ENCODE measurements at regions not wholly inside any gene's neighbourhood (a gene's known extent, or its start where the extent isn't known, plus 50 kb on each side); places are given as distances from the start of the nearest gene placed in this dataset.

GRCh38 chr12:105977236-105977635 is 161.5 kb downstream of the NUAK1 start:
- no peak overlapping the region for H3K9ac ChIP-seq (ENCODE audit: low read depth, low read length)
- H3K4me1 ChIP-seq (ENCODE audit: insufficient read depth, low read length), result peaks cover 7% of the 10 kb centered on the region; the same call in 1 of the 2 replicates
- H3K36me3 ChIP-seq (ENCODE audit: insufficient read depth, low read depth, low read length), result no peaks in the 10 kb centered on the region
- H3K4me3 ChIP-seq (ENCODE audit: low read length), result no peak overlapping the region
- H3K27me3 ChIP-seq (ENCODE audit: insufficient read depth, low read length), result no peaks in the 10 kb centered on the region
- no peaks in the 10 kb centered on the region for H3K9me3 ChIP-seq (ENCODE audit: insufficient read depth, low read depth, low read length)
- no peak overlapping the region for H3K27ac ChIP-seq (ENCODE audit: low read length)

- Histone ChIP-seq H3K27me3 (ENCODE audit: insufficient read depth, low read length) (no peaks in the 10 kb centered on the region), H3K9ac (ENCODE audit: low read depth, low read length) (no peak overlapping the region), H3K4me3 (ENCODE audit: low read length) (no peak overlapping the region), H3K9me3 (ENCODE audit: insufficient read depth, low read depth, low read length) (no peaks in the 10 kb centered on the region), H3K4me1 (ENCODE audit: insufficient read depth, low read length) (peaks cover 7% of the 10 kb centered on the region; the same call in 1 of the 2 replicates), H3K27ac (ENCODE audit: low read length) (no peak overlapping the region), H3K36me3 (ENCODE audit: insufficient read depth, low read depth, low read length) (no peaks in the 10 kb centered on the region)
Observed at GRCh38 chr12:105977652-105978051, 161.1 kb downstream of the NUAK1 start.

- Histone ChIP-seq H3K36me3 (ENCODE audit: insufficient read depth, low read depth, low read length) (no peaks in the 10 kb centered on the region), H3K4me3 (ENCODE audit: low read length) (no peak overlapping the region), H3K27me3 (ENCODE audit: insufficient read depth, low read length) (no peaks in the 10 kb centered on the region), H3K4me1 (ENCODE audit: insufficient read depth, low read length) (peaks cover 7% of the 10 kb centered on the region; the same call in 1 of the 2 replicates), H3K9me3 (ENCODE audit: insufficient read depth, low read depth, low read length) (no peaks in the 10 kb centered on the region), H3K9ac (ENCODE audit: low read depth, low read length) (no peak overlapping the region), H3K27ac (ENCODE audit: low read length) (no peak overlapping the region)
Observed at GRCh38 chr12:105978276-105978675, 160.5 kb downstream of the NUAK1 start.

GRCh38 chr12:105978686-105979085 is 160.1 kb downstream of the NUAK1 start:
- no peak overlapping the region for H3K4me3 ChIP-seq (ENCODE audit: low read length)
- H3K9ac ChIP-seq (ENCODE audit: low read depth, low read length), result no peak overlapping the region
- no peaks in the 10 kb centered on the region for H3K36me3 ChIP-seq (ENCODE audit: insufficient read depth, low read depth, low read length)

GRCh38 chr12:105980085-105980484 is 158.7 kb downstream of the NUAK1 start:
- no peak overlapping the region for H3K4me3 ChIP-seq (ENCODE audit: low read length)
- H3K27me3 ChIP-seq (ENCODE audit: insufficient read depth, low read length), result no peaks in the 10 kb centered on the region
- peaks cover 7% of the 10 kb centered on the region; the same call in 1 of the 2 replicates for H3K4me1 ChIP-seq (ENCODE audit: insufficient read depth, low read length)
- H3K9me3 ChIP-seq (ENCODE audit: insufficient read depth, low read depth, low read length), result no peaks in the 10 kb centered on the region
- H3K36me3 ChIP-seq (ENCODE audit: insufficient read depth, low read depth, low read length), result no peaks in the 10 kb centered on the region
- no peak overlapping the region for H3K27ac ChIP-seq (ENCODE audit: low read length)
- no peak overlapping the region for H3K9ac ChIP-seq (ENCODE audit: low read depth, low read length)

More at GRCh38 chr12:105978686-105979085, 160.1 kb downstream of the NUAK1 start:
- Histone ChIP-seq H3K27me3 (ENCODE audit: insufficient read depth, low read length) (no peaks in the 10 kb centered on the region), H3K4me1 (ENCODE audit: insufficient read depth, low read length) (peaks cover 7% of the 10 kb centered on the region; the same call in 1 of the 2 replicates), H3K27ac (ENCODE audit: low read length) (no peak overlapping the region), H3K9me3 (ENCODE audit: insufficient read depth, low read depth, low read length) (no peaks in the 10 kb centered on the region)

GRCh38 chr12:105980533-105980932 is 158.2 kb downstream of the NUAK1 start:
- no peaks in the 10 kb centered on the region for H3K36me3 ChIP-seq (ENCODE audit: insufficient read depth, low read depth, low read length)
- H3K9ac ChIP-seq (ENCODE audit: low read depth, low read length), result no peak overlapping the region
- no peak overlapping the region for H3K4me3 ChIP-seq (ENCODE audit: low read length)
- peaks cover 7% of the 10 kb centered on the region; the same call in 1 of the 2 replicates for H3K4me1 ChIP-seq (ENCODE audit: insufficient read depth, low read length)
- no peak overlapping the region for H3K27ac ChIP-seq (ENCODE audit: low read length)
- H3K27me3 ChIP-seq (ENCODE audit: insufficient read depth, low read length), result no peaks in the 10 kb centered on the region
- H3K9me3 ChIP-seq (ENCODE audit: insufficient read depth, low read depth, low read length), result no peaks in the 10 kb centered on the region

GRCh38 chr12:105982022-105982421 is 156.7 kb downstream of the NUAK1 start:
- Histone ChIP-seq H3K27me3 (ENCODE audit: insufficient read depth, low read length) (no peaks in the 10 kb centered on the region), H3K36me3 (ENCODE audit: insufficient read depth, low read depth, low read length) (no peaks in the 10 kb centered on the region), H3K4me1 (ENCODE audit: insufficient read depth, low read length) (peaks cover 7% of the 10 kb centered on the region; the same call in 1 of the 2 replicates)

GRCh38 chr12:105983622-105984320 is 155.0 kb downstream of the NUAK1 start:
- H3K4me1 ChIP-seq (ENCODE audit: insufficient read depth, low read length), result peaks cover 7% of the 10 kb centered on the region; the same call in 1 of the 2 replicates
- H3K36me3 ChIP-seq (ENCODE audit: insufficient read depth, low read depth, low read length), result no peaks in the 10 kb centered on the region
- no peaks in the 10 kb centered on the region for H3K27me3 ChIP-seq (ENCODE audit: insufficient read depth, low read length)
- H3K27ac ChIP-seq (ENCODE audit: low read length), result no peak overlapping the region
- H3K9ac ChIP-seq (ENCODE audit: low read depth, low read length), result no peak overlapping the region
- H3K4me3 ChIP-seq (ENCODE audit: low read length), result no peak overlapping the region
- no peaks in the 10 kb centered on the region for H3K9me3 ChIP-seq (ENCODE audit: insufficient read depth, low read depth, low read length)

More at GRCh38 chr12:105982022-105982421, 156.7 kb downstream of the NUAK1 start:
- Histone ChIP-seq H3K4me3 (ENCODE audit: low read length) (no peak overlapping the region), H3K9ac (ENCODE audit: low read depth, low read length) (no peak overlapping the region), H3K9me3 (ENCODE audit: insufficient read depth, low read depth, low read length) (no peaks in the 10 kb centered on the region), H3K27ac (ENCODE audit: low read length) (no peak overlapping the region)

- peaks cover 7% of the 10 kb centered on the region; the same call in 1 of the 2 replicates for H3K4me1 ChIP-seq (ENCODE audit: insufficient read depth, low read length)
- no peak overlapping the region for H3K27ac ChIP-seq (ENCODE audit: low read length)
- no peak overlapping the region for H3K4me3 ChIP-seq (ENCODE audit: low read length)
- no peak overlapping the region for H3K9ac ChIP-seq (ENCODE audit: low read depth, low read length)
- H3K36me3 ChIP-seq (ENCODE audit: insufficient read depth, low read depth, low read length), result no peaks in the 10 kb centered on the region
- no peaks in the 10 kb centered on the region for H3K27me3 ChIP-seq (ENCODE audit: insufficient read depth, low read length)
- no peaks in the 10 kb centered on the region for H3K9me3 ChIP-seq (ENCODE audit: insufficient read depth, low read depth, low read length)
Observed at GRCh38 chr12:105985383-105985782, 153.4 kb downstream of the NUAK1 start.

- no peak overlapping the region for H3K4me3 ChIP-seq (ENCODE audit: low read length)
- H3K4me1 ChIP-seq (ENCODE audit: insufficient read depth, low read length), result no peaks in the 10 kb centered on the region
Observed at GRCh38 chr12:105986779-105987684, 151.7 kb downstream of the NUAK1 start.

GRCh38 chr12:105987685-105988035 is 151.1 kb downstream of the NUAK1 start:
- Histone ChIP-seq H3K27me3 (ENCODE audit: insufficient read depth, low read length) (no peaks in the 10 kb centered on the region), H3K9ac (ENCODE audit: low read depth, low read length) (no peak overlapping the region), H3K9me3 (ENCODE audit: insufficient read depth, low read depth, low read length) (no peaks in the 10 kb centered on the region), H3K4me3 (ENCODE audit: low read length) (no peak overlapping the region), H3K4me1 (ENCODE audit: insufficient read depth, low read length) (no peaks in the 10 kb centered on the region), H3K36me3 (ENCODE audit: insufficient read depth, low read depth, low read length) (no peaks in the 10 kb centered on the region), H3K27ac (ENCODE audit: low read length) (no peak overlapping the region)

More at GRCh38 chr12:105986779-105987684, 151.7 kb downstream of the NUAK1 start:
- no peaks in the 10 kb centered on the region for H3K36me3 ChIP-seq (ENCODE audit: insufficient read depth, low read depth, low read length)
- no peak overlapping the region for H3K9ac ChIP-seq (ENCODE audit: low read depth, low read length)
- no peak overlapping the region for H3K27ac ChIP-seq (ENCODE audit: low read length)
- no peaks in the 10 kb centered on the region for H3K9me3 ChIP-seq (ENCODE audit: insufficient read depth, low read depth, low read length)
- H3K27me3 ChIP-seq (ENCODE audit: insufficient read depth, low read length), result no peaks in the 10 kb centered on the region
